GM12872 (cell line): ENCODE measurements at regions not wholly inside any gene's neighbourhood (a gene's known extent, or its start where the extent isn't known, plus 50 kb on each side); places are given as distances from the start of the nearest gene placed in this dataset.

Experiments
- TF ChIP-seq, protein P1 (sequence below): IDR thresholded peaks from 3 replicates; pipeline ENCODE4 v1.5.1; 2011; ENCODE audit warnings: low read depth, mild to moderate bottlenecking, low read length, moderate library complexity; ENCODE audit not compliant: insufficient read depth

DNA sequence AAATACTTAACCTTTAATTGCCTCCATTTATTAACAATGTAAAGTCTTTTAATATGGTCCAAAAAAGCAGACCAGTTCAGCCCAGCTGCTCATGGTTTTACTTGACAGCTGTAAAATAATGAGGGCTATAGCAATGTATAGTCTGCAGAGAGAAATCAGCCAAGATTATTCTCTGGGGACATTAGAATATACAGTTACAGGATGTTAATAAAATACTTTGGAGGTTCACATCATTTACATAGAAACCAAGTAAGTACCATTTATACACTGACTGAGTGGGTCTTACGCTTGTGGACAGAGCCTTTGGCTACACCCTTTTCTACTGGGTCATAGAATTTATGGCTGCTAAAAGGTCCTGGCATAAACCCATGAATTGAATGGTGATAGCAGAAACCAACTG, 340.7 kb upstream of the CELF2 start:
- TF ChIP-seq, protein P1, sequence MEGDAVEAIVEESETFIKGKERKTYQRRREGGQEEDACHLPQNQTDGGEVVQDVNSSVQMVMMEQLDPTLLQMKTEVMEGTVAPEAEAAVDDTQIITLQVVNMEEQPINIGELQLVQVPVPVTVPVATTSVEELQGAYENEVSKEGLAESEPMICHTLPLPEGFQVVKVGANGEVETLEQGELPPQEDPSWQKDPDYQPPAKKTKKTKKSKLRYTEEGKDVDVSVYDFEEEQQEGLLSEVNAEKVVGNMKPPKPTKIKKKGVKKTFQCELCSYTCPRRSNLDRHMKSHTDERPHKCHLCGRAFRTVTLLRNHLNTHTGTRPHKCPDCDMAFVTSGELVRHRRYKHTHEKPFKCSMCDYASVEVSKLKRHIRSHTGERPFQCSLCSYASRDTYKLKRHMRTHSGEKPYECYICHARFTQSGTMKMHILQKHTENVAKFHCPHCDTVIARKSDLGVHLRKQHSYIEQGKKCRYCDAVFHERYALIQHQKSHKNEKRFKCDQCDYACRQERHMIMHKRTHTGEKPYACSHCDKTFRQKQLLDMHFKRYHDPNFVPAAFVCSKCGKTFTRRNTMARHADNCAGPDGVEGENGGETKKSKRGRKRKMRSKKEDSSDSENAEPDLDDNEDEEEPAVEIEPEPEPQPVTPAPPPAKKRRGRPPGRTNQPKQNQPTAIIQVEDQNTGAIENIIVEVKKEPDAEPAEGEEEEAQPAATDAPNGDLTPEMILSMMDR: no peak

DNA sequence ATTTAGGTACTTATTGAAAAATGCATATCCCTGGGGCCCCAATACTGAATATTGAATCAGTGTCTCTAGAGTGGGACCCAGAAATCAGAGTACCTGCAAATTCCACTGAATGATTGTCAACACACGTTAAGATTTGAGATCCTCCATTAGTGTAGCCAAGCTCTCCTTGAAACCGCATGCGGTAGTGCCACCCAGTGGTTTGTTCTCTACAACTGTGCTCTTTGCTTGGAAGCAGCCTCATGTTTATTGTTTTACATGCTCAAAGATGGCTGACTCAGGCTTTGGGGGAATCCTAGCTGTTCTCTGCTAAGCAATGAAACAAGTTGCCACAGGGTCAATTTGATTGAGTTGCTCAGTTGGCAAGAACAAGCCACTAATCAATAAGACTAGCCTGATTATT, 340.2 kb upstream of the CELF2 start:
- TF ChIP-seq, protein P1: peak; percentile 46; the same call in 2 of the 3 replicates

DNA sequence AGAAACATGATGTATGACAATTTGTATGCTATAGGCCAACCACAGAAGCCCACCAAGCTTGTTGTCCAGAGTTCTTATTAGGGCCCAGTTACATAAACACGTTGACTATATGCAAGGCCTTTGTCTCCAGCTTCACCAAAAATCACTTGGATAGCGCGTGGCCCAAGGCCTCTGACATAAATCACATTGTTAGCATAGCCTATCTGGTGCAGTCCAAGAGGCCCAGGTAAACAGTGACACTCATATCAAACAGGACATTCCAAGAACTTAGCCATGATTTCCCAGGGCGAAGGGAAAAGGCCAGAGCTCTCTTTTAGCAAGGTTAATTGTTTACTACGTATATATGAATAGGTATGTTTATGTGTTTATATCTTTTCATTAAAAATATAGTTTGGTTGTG, 337.2 kb upstream of the CELF2 start:
- TF ChIP-seq, protein P1: no peak

DNA sequence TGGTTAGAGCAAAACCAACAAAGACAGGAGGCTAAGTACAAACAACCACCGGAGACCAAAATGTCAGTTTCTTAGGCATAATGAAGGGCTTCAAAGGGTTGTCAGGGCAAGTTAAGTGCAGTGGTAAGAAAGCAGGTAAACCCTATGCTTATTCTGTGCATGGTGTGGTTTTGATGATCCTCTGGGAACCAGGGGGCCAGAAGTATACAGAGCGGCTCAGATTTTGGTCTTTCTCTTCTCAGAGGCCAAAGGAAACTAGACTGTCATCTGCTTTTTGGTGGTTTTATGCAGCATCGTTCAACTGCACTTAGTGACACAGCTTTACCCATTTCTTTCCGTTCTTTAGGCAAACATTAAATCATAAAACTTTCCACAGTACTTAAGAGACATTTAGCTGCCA, 332.7 kb upstream of the CELF2 start:
- TF ChIP-seq, protein P1: no peak

DNA sequence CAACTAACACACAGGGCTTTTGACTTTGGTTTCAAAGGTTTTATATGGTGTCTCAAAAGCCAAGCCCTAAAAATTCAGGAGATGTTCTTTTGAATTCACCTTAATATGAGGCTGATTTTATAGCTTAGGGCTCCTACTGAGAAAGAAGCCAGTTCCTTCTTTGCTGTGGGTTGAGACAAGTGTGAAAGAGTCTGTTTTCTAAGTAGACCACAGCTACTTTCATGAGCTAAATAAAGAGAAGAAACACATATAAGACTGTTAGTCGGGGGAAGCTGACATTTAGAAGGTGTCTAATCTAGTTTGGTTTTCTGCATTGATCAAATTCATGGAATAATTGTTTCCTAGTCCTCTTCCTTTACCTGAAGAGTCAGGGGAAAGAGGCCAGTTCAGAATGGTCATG, 332.1 kb upstream of the CELF2 start:
- TF ChIP-seq, protein P1: no peak

GRCh38 chr10:10687751-10688150, 329.9 kb upstream of the CELF2 start:
- TF ChIP-seq, protein P1: no peak

DNA sequence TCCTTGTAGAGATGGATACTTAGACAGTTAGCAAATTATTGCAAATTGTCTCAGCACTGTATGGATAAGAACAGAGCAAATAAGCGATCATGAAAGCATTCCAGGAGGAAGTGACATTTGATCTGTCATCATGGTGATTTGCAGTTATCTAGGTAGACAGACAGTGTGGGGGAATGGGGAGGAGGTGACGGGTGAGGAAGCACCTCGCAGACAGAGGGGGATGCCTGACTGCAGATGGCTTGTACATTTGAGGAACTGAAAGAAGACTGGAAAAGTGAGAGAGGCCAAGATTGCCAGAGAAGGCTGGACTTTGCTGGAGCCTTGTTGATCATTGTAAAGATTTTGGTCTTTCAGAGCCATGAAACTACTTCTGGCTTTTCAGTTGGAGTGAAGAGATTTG, 318.2 kb upstream of the CELF2 start:
- TF ChIP-seq, protein P1: no peak
